ENCODE measurements at regions not wholly inside any gene's neighbourhood (a gene's known extent, or its start where the extent isn't known, plus 50 kb on each side); places are given as distances from the start of the nearest gene placed in this dataset. TPM values are rescaled to one million over a fixed set of nuclear protein-coding genes. Genes with fewer than 3 reads are reported as not detected.

Small RNA genes lying in the stretch of these regions (small RNA-seq; reads per million reads assigned to genes)
- gene AC113347.2 (ENCODE audit: low replicate concordance): not detected
- not detected for gene AC113347.3 (ENCODE audit: low replicate concordance)
- not detected for gene RNU4-43P (ENCODE audit: low replicate concordance)

All from tongue (tissue), 1 donor.